Activated CD4-positive, alpha-beta memory T cell treated with anti-CD3 and anti-CD28 coated beads, Interleukin-2, amount 10 ng/mL, durations not matched to agents 7 days and 5 days (primary cell): ENCODE measurements at regions not wholly inside any gene's neighbourhood (a gene's known extent, or its start where the extent isn't known, plus 50 kb on each side); places are given as distances from the start of the nearest gene placed in this dataset.

Experiments
- CTCF ChIA-PET: fragments of 350-600 bp; sonication (Branson Sonifier 250); formaldehyde crosslinking; loops from one replicate; lab custom pipeline; 2021; ENCODE audit warnings: antibody characterized with exemption, inconsistent platforms; lab: Charles Lee
- POLR2A ChIA-PET: fragments of 350-600 bp; sonication (Branson Sonifier 250); formaldehyde crosslinking; loops from one replicate; lab custom pipeline; 2021; ENCODE audit warnings: antibody characterized with exemption; lab: Charles Lee
- DNase-seq: peaks from one replicate; pipeline ENCODE4 v3.0.0-alpha.2; 2020
- H3K27ac Mint-ChIP-seq: one replicate; pipeline ENCODE4 v1.8.0; 2021; ENCODE audit warnings: mild to moderate bottlenecking, mixed read lengths
- H3K27me3 Mint-ChIP-seq: one replicate; pipeline ENCODE4 v1.8.0; 2021; ENCODE audit warnings: mixed read lengths
- H3K36me3 Mint-ChIP-seq: one replicate; pipeline ENCODE4 v1.8.0; 2021; ENCODE audit warnings: low read depth, mixed read lengths
- H3K4me1 Mint-ChIP-seq: one replicate; pipeline ENCODE4 v1.8.0; 2021; ENCODE audit warnings: mixed read lengths
- H3K4me3 Mint-ChIP-seq: one replicate; pipeline ENCODE4 v1.8.0; 2021; ENCODE audit warnings: mild to moderate bottlenecking, mixed read lengths
- H3K9me3 Mint-ChIP-seq: one replicate; pipeline ENCODE4 v1.8.0; 2021; ENCODE audit warnings: mixed read lengths

- ChIA-PET POLR2A (no interaction called here), CTCF (interaction anchor here (0.6 to 2.7 kb wide), 14 partner anchors 10 to 896 kb away, joined by 3 to 25 read pairs (median 3); no protein-coding TSS in a partner anchor)
- H3K4me3 Mint-ChIP-seq, result no peak overlapping the region
- H3K9me3 Mint-ChIP-seq, result no peaks in the 10 kb centered on the region
- H3K27me3 Mint-ChIP-seq, result peaks cover 18% of the 10 kb centered on the region
- H3K36me3 Mint-ChIP-seq, result no peaks in the 10 kb centered on the region
- peaks cover 6% of the 10 kb centered on the region for H3K4me1 Mint-ChIP-seq
- H3K27ac Mint-ChIP-seq, result no peak overlapping the region
- no peak for DNase-seq
Measured at GRCh38 chr12:47021298-47021697, 58.1 kb upstream of the PCED1B start.

GRCh38 chr12:47022296-47022695 lies 57.1 kb upstream of the PCED1B start:
- peaks cover 16% of the 10 kb centered on the region for H3K27me3 Mint-ChIP-seq
- H3K36me3 Mint-ChIP-seq, result no peaks in the 10 kb centered on the region
- no peak overlapping the region for H3K27ac Mint-ChIP-seq
- H3K4me1 Mint-ChIP-seq, result peaks cover 6% of the 10 kb centered on the region
- POLR2A ChIA-PET, result no interaction called here
- H3K9me3 Mint-ChIP-seq, result no peaks in the 10 kb centered on the region
- CTCF ChIA-PET, result interaction anchor here (0.8 to 2.6 kb wide), 3 partner anchors 284 to 897 kb away, joined by 5 to 25 read pairs (median 13); no protein-coding TSS in a partner anchor
- no peak for DNase-seq
- no peak overlapping the region for H3K4me3 Mint-ChIP-seq

- DNase-seq, result no peak
- Mint-ChIP-seq H3K36me3 (no peaks in the 10 kb centered on the region), H3K27ac (no peak overlapping the region), H3K4me3 (no peak overlapping the region), H3K9me3 (no peaks in the 10 kb centered on the region), H3K4me1 (peaks cover 6% of the 10 kb centered on the region), H3K27me3 (peaks cover 11% of the 10 kb centered on the region)
- CTCF ChIA-PET, result interaction anchor here (1.3 to 2.4 kb wide), 2 partner anchors 10 to 681 kb away, joined by 3 to 13 read pairs; no protein-coding TSS in a partner anchor
- POLR2A ChIA-PET, result no interaction called here
Measured at GRCh38 chr12:47023311-47023710, 56.1 kb upstream of the PCED1B start.

- Mint-ChIP-seq H3K27ac (no peak overlapping the region), H3K36me3 (no peaks in the 10 kb centered on the region), H3K27me3 (peaks cover 11% of the 10 kb centered on the region), H3K9me3 (no peaks in the 10 kb centered on the region), H3K4me3 (no peak overlapping the region), H3K4me1 (peaks cover 6% of the 10 kb centered on the region)
- POLR2A ChIA-PET, result no interaction called here
- no peak for DNase-seq
- CTCF ChIA-PET, result interaction anchor here (0.6 to 2.4 kb wide), 5 partner anchors 9 to 899 kb away, joined by 3 to 13 read pairs (median 3); no protein-coding TSS in a partner anchor
Measured at GRCh38 chr12:47023953-47024352, 55.5 kb upstream of the PCED1B start.

GRCh38 chr12:47024463-47024862 lies 55.0 kb upstream of the PCED1B start:
- H3K27ac Mint-ChIP-seq, result no peak overlapping the region

GRCh38 chr12:47025349-47025748 lies 54.1 kb upstream of the PCED1B start:
- H3K9me3 Mint-ChIP-seq, result no peaks in the 10 kb centered on the region
- ChIA-PET CTCF (interaction anchor here (2.4 kb wide), 1 partner anchor 8 kb away, joined by 13 read pairs; no protein-coding TSS in a partner anchor), POLR2A (no interaction called here)
- H3K27ac Mint-ChIP-seq, result no peak overlapping the region
- DNase-seq, result no peak
- H3K27me3 Mint-ChIP-seq, result peaks cover 7% of the 10 kb centered on the region
- H3K4me3 Mint-ChIP-seq, result no peak overlapping the region
- H3K4me1 Mint-ChIP-seq, result peaks cover 8% of the 10 kb centered on the region
- no peaks in the 10 kb centered on the region for H3K36me3 Mint-ChIP-seq

More at GRCh38 chr12:47024463-47024862, 55.0 kb upstream of the PCED1B start:
- H3K4me1 Mint-ChIP-seq, result peaks cover 6% of the 10 kb centered on the region
- DNase-seq, result no peak
- ChIA-PET POLR2A (no interaction called here), CTCF (interaction anchor here (0.6 to 2.4 kb wide), 5 partner anchors 9 to 900 kb away, joined by 3 to 13 read pairs (median 3); no protein-coding TSS in a partner anchor)
- H3K4me3 Mint-ChIP-seq, result no peak overlapping the region
- H3K36me3 Mint-ChIP-seq, result no peaks in the 10 kb centered on the region
- H3K9me3 Mint-ChIP-seq, result no peaks in the 10 kb centered on the region
- H3K27me3 Mint-ChIP-seq, result peaks cover 11% of the 10 kb centered on the region

GRCh38 chr12:47025798-47026197 lies 53.6 kb upstream of the PCED1B start:
- H3K9me3 Mint-ChIP-seq, result no peaks in the 10 kb centered on the region
- no peaks in the 10 kb centered on the region for H3K36me3 Mint-ChIP-seq
- no peak overlapping the region for H3K27ac Mint-ChIP-seq
- no peak for DNase-seq
- ChIA-PET POLR2A (no interaction called here), CTCF (interaction anchor here (1.0 kb wide), 1 partner anchor 372 kb away, joined by 3 read pairs; no protein-coding TSS in a partner anchor)
- H3K4me1 Mint-ChIP-seq, result peaks cover 8% of the 10 kb centered on the region
- peaks cover 7% of the 10 kb centered on the region for H3K27me3 Mint-ChIP-seq
- no peak overlapping the region for H3K4me3 Mint-ChIP-seq

GRCh38 chr12:47026291-47026690 lies 53.1 kb upstream of the PCED1B start:
- Mint-ChIP-seq H3K9me3 (no peaks in the 10 kb centered on the region), H3K4me3 (no peak overlapping the region), H3K27me3 (peaks cover 7% of the 10 kb centered on the region), H3K36me3 (no peaks in the 10 kb centered on the region), H3K27ac (no peak overlapping the region), H3K4me1 (peaks cover 8% of the 10 kb centered on the region)
- no peak for DNase-seq
- ChIA-PET POLR2A (no interaction called here), CTCF (interaction anchor here (1.0 kb wide), 1 partner anchor 371 kb away, joined by 3 read pairs; no protein-coding TSS in a partner anchor)
